ENCODE measurements at regions not wholly inside any gene's neighbourhood (a gene's known extent, or its start where the extent isn't known, plus 50 kb on each side); places are given as distances from the start of the nearest gene placed in this dataset.

GRCh38 chr3:5332270-5332956, 144.9 kb downstream of the EDEM1 start:
- FAIRE-seq (no peak), ATAC-seq (peak; percentile 51), DNase-seq (ENCODE audit: low spot score) (no peak)
- no peaks in the 10 kb centered on the region for H3K79me2 ChIP-seq (ENCODE audit: insufficient read depth, low read length)
- H3K4me2 ChIP-seq (ENCODE audit: low read depth, low read length): peak overlapping the region; percentile 56; the same call in 1 of the 2 replicates
- H3K4me1 ChIP-seq (ENCODE audit: insufficient read depth, low read length): peaks cover 34% of the 10 kb centered on the region
- no peaks in the 10 kb centered on the region for H3K36me3 ChIP-seq (replicated peaks in 1 of 2; ENCODE audit: control insufficient read depth in 1 of 2, insufficient read depth in 2 of 2, low read length in 2 of 2)
- no peaks in the 10 kb centered on the region for H3K9me3 ChIP-seq (ENCODE audit: low read length)
- CTCF ChIA-PET (ENCODE audit: low intra/inter-chr PET ratio, low total read pairs): no interaction called here
- H3K27ac ChIP-seq (ENCODE audit: extremely low read length, insufficient read depth, low read length): no peak overlapping the region
- H3K27me3 ChIP-seq (ENCODE audit: control insufficient read depth in 1 of 2, insufficient read depth in 2 of 2, low read length in 2 of 2): no peaks in the 10 kb centered on the region
- H3K9ac ChIP-seq (ENCODE audit: insufficient read depth, low read depth, low read length): no peak overlapping the region
- H4K20me1 ChIP-seq (ENCODE audit: insufficient read depth, low read length): no peaks in the 10 kb centered on the region
- in situ Hi-C loops (cut with HindIII; ENCODE audit: extremely low pct_ligation_motif_present, low pct_unique_long_range_greater_than_20kb) (no loop called here), intact Hi-C loops (cut with micrococcal nuclease; ENCODE audit: unreplicated experiment) (no loop called here)
- no peak overlapping the region for H2AFZ ChIP-seq (ENCODE audit: low read length)
- BruUV-seq (replicated peaks): no TSS peak
- no peak for TF ChIP-seq ZNF101 (CRISPR knock-in tag; IDR thresholded peaks at IDR 0.05; ENCODE audit: borderline replicate concordance, low read depth)
- TF ChIP-seq, protein P1, sequence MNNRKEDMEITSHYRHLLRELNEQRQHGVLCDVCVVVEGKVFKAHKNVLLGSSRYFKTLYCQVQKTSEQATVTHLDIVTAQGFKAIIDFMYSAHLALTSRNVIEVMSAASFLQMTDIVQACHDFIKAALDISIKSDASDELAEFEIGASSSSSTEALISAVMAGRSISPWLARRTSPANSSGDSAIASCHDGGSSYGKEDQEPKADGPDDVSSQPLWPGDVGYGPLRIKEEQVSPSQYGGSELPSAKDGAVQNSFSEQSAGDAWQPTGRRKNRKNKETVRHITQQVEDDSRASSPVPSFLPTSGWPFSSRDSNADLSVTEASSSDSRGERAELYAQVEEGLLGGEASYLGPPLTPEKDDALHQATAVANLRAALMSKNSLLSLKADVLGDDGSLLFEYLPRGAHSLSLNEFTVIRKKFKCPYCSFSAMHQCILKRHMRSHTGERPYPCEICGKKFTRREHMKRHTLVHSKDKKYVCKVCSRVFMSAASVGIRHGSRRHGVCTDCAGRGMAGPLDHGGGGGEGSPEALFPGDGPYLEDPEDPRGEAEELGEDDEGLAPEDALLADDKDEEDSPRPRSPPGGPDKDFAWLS (CRISPR knock-in tag; IDR thresholded peaks at IDR 0.05; ENCODE audit: borderline replicate concordance): no peak
- TF ChIP-seq, protein P2, sequence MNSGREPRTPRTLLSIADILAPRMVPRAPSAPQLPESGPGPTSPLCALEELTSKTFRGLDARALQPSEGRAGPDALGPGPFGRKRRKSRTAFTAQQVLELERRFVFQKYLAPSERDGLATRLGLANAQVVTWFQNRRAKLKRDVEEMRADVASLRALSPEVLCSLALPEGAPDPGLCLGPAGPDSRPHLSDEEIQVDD (CRISPR knock-in tag; IDR thresholded peaks at IDR 0.05; ENCODE audit: borderline replicate concordance): no peak
- no peak for TF ChIP-seq ZBTB8A (CRISPR knock-in tag; IDR thresholded peaks at IDR 0.05; ENCODE audit: borderline replicate concordance, low read depth)
- no peak for TF ChIP-seq ZMYM4 (CRISPR knock-in tag; IDR thresholded peaks at IDR 0.05)
- TF ChIP-seq CEBPB (IDR thresholded peaks at IDR 0.05; ENCODE audit: borderline replicate concordance, low read depth, low read length): peak; percentile 28; the same call in 1 of the 2 replicates
- TF ChIP-seq HIC2 (CRISPR knock-in tag; IDR thresholded peaks at IDR 0.05; ENCODE audit: low read depth): no peak
- TF ChIP-seq, protein P3, sequence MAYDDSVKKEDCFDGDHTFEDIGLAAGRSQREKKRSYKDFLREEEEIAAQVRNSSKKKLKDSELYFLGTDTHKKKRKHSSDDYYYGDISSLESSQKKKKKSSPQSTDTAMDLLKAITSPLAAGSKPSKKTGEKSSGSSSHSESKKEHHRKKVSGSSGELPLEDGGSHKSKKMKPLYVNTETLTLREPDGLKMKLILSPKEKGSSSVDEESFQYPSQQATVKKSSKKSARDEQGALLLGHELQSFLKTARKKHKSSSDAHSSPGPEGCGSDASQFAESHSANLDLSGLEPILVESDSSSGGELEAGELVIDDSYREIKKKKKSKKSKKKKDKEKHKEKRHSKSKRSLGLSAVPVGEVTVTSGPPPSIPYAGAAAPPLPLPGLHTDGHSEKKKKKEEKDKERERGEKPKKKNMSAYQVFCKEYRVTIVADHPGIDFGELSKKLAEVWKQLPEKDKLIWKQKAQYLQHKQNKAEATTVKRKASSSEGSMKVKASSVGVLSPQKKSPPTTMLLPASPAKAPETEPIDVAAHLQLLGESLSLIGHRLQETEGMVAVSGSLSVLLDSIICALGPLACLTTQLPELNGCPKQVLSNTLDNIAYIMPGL (CRISPR knock-in tag; IDR thresholded peaks at IDR 0.05; ENCODE audit: borderline replicate concordance in 1 of 2, low read depth in 1 of 2): no peak
- 24% methylated on average over 3 of the region's 3 CpGs for WGBS (ENCODE audit: low lambda C conversion rate)
- POLR2A ChIA-PET: interaction anchor here (0.7 kb wide), 1 partner anchor 16 kb away, joined by 3 read pairs; no protein-coding TSS in a partner anchor
- H3K4me3 ChIP-seq (replicated peaks in 1 of 3; ENCODE audit: insufficient read depth in 1 of 3, low read depth in 2 of 3, low read length in 3 of 3): no peak overlapping the region
